ENCODE measurements at regions not wholly inside any gene's neighbourhood (a gene's known extent, or its start where the extent isn't known, plus 50 kb on each side); places are given as distances from the start of the nearest gene placed in this dataset.

- no peak for TF ChIP-seq POLR2AphosphoS5 (IDR thresholded peaks at IDR 0.05; ENCODE audit: low read depth, low read length)
- TF ChIP-seq POLR2A (IDR thresholded peaks at IDR 0.05; ENCODE audit: low read depth, low read length), result no peak
- TF ChIP-seq TAF1 (IDR thresholded peaks at IDR 0.05; ENCODE audit: borderline replicate concordance, low read depth, low read length), result no peak
Observed at GRCh38 chr16:86783636-86784626, 205.6 kb downstream of the FOXL1 start.

Measured in GM12892 (cell line).